T-helper 2 cell (primary cell): ENCODE measurements at regions not wholly inside any gene's neighbourhood (a gene's known extent, or its start where the extent isn't known, plus 50 kb on each side); places are given as distances from the start of the nearest gene placed in this dataset.

Experiments used
- DNase-seq, 5 experiments: peaks; one replicate each; pipeline versions ENCODE4 v3.0.0 to v3.0.0-alpha.2; 2012 to 2022

- DNase-seq: no peak
Observed at GRCh38 chr3:83902787-83903533, 1055.8 kb upstream of the CADM2 start.

GRCh38 chr3:83913381-83913780, 1045.4 kb upstream of the CADM2 start:
- no peak for DNase-seq

- DNase-seq: no peak
Observed at GRCh38 chr3:83926291-83926690, 1032.5 kb upstream of the CADM2 start.

- DNase-seq: peak in 1 of 5 experiments; percentile 47
Observed at GRCh38 chr3:83928391-83928790, 1030.4 kb upstream of the CADM2 start.

GRCh38 chr3:83928903-83929302, 1029.9 kb upstream of the CADM2 start:
- no peak for DNase-seq

- peak in 1 of 5 experiments; percentile 69 for DNase-seq
Observed at GRCh38 chr3:83934192-83935021, 1024.4 kb upstream of the CADM2 start.

- DNase-seq: no peak
Observed at GRCh38 chr3:83938491-83938890, 1020.3 kb upstream of the CADM2 start.

GRCh38 chr3:83941990-83942745, 1016.6 kb upstream of the CADM2 start:
- DNase-seq: no peak

GRCh38 chr3:83946049-83946448, 1012.7 kb upstream of the CADM2 start:
- DNase-seq: no peak

- no peak for DNase-seq
Observed at GRCh38 chr3:83946554-83946953, 1012.2 kb upstream of the CADM2 start.

GRCh38 chr3:83948771-83949170, 1010.0 kb upstream of the CADM2 start:
- no peak for DNase-seq

- no peak for DNase-seq
Observed at GRCh38 chr3:83953417-83954089, 1005.2 kb upstream of the CADM2 start.

- DNase-seq: no peak
Observed at GRCh38 chr3:83956431-83956830, 1002.4 kb upstream of the CADM2 start.

GRCh38 chr3:83968356-83968755, 990.4 kb upstream of the CADM2 start:
- DNase-seq: no peak

GRCh38 chr3:83971666-83972065, 987.1 kb upstream of the CADM2 start:
- DNase-seq: no peak

- no peak for DNase-seq
Observed at GRCh38 chr3:84008623-84009022, 950.2 kb upstream of the CADM2 start.

- DNase-seq: no peak
Observed at GRCh38 chr3:84023842-84024241, 934.9 kb upstream of the CADM2 start.

- no peak for DNase-seq
Observed at GRCh38 chr3:84039099-84039498, 919.7 kb upstream of the CADM2 start.

GRCh38 chr3:84042399-84043106, 916.2 kb upstream of the CADM2 start:
- no peak for DNase-seq

GRCh38 chr3:84066915-84067314, 891.9 kb upstream of the CADM2 start:
- DNase-seq: no peak

GRCh38 chr3:84073664-84074063, 885.1 kb upstream of the CADM2 start:
- DNase-seq: no peak

GRCh38 chr3:84074767-84075166, 884.0 kb upstream of the CADM2 start:
- no peak for DNase-seq
